Fibroblast of pulmonary artery (primary cell): ENCODE measurements at regions not wholly inside any gene's neighbourhood (a gene's known extent, or its start where the extent isn't known, plus 50 kb on each side); places are given as distances from the start of the nearest gene placed in this dataset.
A peak's percentile ranks its signal among the peaks of the same experiment; 100 is the strongest.

Experiments used
- DNase-seq: peaks from one replicate; pipeline ENCODE4 v3.0.0-alpha.2; 2010; ENCODE audit warnings: low read depth
- H3K4me3 ChIP-seq: replicated peaks from 2 replicates; pipeline ENCODE4 v1.5.1; 2011; ENCODE audit warnings: low read depth, mild to moderate bottlenecking, control low read depth, low read length, moderate library complexity
- TF ChIP-seq, protein P1 (sequence below): IDR thresholded peaks from 2 replicates; pipeline ENCODE4 v1.5.1; 2011; ENCODE audit warnings: mild to moderate bottlenecking, control low read depth, low read length, inconsistent platforms; ENCODE audit errors: missing control alignments

DNA sequence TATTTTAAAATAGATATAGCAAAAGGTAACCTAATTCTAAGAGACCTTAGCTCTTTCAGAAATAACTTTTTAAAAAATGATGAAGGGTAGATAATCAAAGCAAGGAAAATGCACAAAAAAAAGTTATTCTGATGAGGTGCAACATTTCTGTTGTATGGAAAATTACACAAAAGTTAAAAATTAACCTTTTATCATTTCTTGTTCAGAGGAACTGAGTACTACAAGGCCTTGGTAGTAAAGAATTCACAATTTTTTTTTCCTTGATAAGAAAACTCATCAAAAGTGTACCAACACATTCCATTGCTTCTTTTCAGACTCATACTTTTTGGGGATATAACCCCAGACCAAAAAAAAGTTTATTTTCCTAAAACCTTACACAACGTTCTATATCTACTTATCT, 213.0 kb downstream of the IL15 start:
- no peak for DNase-seq
- TF ChIP-seq, protein P1, sequence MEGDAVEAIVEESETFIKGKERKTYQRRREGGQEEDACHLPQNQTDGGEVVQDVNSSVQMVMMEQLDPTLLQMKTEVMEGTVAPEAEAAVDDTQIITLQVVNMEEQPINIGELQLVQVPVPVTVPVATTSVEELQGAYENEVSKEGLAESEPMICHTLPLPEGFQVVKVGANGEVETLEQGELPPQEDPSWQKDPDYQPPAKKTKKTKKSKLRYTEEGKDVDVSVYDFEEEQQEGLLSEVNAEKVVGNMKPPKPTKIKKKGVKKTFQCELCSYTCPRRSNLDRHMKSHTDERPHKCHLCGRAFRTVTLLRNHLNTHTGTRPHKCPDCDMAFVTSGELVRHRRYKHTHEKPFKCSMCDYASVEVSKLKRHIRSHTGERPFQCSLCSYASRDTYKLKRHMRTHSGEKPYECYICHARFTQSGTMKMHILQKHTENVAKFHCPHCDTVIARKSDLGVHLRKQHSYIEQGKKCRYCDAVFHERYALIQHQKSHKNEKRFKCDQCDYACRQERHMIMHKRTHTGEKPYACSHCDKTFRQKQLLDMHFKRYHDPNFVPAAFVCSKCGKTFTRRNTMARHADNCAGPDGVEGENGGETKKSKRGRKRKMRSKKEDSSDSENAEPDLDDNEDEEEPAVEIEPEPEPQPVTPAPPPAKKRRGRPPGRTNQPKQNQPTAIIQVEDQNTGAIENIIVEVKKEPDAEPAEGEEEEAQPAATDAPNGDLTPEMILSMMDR = no peak
- H3K4me3 ChIP-seq = no peak overlapping the region

- DNase-seq = peak; percentile 33
- TF ChIP-seq, protein P1 = no peak
- no peak overlapping the region for H3K4me3 ChIP-seq
Observed at GRCh38 chr4:141849778-141850177, 213.4 kb downstream of the IL15 start.

DNA sequence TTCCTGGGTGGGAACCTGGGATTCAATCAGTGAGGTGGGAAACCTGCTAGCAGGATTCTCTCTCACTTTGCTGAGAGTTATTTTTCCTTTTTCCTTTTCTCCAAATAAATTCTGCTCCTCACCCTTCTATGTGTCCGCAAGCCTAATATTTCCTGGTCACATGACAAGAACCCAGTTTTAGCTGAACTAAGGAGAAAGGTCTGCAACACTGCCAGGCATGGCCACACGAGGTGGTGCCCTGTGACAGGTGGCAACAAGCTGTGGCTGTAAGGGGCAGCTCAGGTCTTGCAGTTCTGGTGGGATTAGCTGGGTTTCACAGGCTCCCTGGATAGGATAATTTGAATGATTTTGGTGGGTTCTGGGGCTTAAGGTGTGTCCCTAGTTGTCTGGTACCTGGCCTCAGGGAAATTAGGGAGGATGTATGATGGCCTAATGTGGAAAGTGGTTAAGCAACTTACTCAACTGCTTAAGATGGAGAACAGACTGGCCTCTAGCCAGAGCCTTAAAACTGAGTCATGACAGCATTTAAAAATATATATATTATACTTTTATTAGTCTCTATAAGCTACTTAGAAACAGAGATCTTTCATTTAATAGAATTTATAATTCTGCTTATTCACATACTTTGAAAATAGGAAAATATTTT, 215.0 kb downstream of the IL15 start:
- peak; percentile 38 for DNase-seq
- TF ChIP-seq, protein P1 = no peak
- H3K4me3 ChIP-seq = no peak overlapping the region

DNA sequence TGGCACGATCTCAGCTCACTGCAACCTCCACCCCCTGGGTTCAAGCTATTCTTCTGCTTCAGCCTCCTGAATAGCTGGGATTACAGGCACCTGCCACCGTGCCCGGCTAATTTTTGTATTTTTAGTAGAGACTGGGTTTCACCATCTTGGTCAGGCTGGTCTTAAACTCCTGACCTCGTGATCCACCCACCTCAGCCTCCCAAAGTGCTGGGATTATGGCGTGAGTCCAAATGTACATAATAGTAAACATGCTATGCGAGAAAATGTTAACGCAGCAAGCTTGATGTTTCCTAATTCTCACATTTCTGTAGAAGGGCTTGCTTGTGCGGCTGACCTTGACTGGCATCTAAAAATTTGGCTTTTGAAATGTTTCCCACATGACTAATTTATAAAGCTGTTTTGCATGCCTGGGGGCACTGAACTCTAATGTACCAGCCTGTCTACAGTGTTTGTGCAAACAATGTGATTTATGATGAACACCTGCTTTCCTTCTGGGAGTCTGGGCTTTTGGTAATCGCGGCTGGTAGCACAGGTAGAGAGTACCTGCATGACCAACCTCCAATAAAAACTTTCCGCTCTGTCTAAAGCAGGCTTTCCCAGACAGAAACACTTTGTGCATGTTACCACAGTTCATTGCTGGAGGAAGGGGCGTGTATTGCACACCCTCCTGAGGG, 216.8 kb downstream of the IL15 start:
- H3K4me3 ChIP-seq = no peak overlapping the region
- TF ChIP-seq, protein P1 = no peak
- no peak for DNase-seq

- TF ChIP-seq, protein P1 = no peak
- DNase-seq = no peak
- no peak overlapping the region for H3K4me3 ChIP-seq
Observed at GRCh38 chr4:141858437-141858836, 222.1 kb downstream of the IL15 start.

GRCh38 chr4:141860974-141861373, 224.6 kb downstream of the IL15 start:
- no peak overlapping the region for H3K4me3 ChIP-seq
- TF ChIP-seq, protein P1 = no peak
- no peak for DNase-seq

DNA sequence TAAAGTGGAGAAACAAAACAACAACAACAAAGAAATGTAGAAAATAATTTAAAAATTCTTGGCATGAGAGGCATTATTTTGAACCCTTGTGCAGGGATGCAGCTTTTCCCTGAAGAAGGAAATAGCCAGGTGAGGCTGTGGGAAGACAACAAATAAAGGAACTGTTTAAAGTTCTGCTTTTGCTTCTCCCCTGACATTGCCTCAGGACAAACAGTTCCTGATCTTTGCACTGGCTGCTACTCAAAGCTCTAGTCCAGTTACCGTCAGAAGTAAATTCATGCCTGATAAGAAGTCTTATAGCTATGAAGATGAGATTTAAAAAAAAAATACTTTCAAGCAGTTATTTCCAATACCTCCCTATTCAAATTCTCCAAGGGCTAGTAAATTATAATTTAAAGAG, 233.8 kb downstream of the IL15 start:
- H3K4me3 ChIP-seq = no peak overlapping the region
- no peak for DNase-seq
- TF ChIP-seq, protein P1 = no peak
